Upper lobe of right lung (tissue), 1 donor: ENCODE measurements at regions not wholly inside any gene's neighbourhood (a gene's known extent, or its start where the extent isn't known, plus 50 kb on each side); places are given as distances from the start of the nearest gene placed in this dataset.
"Not testable (repeated sequence)": the region's sequence is repeated elsewhere in the genome, so short reads cannot be mapped to it uniquely, and the experiment has no call there.

Source experiments
- ATAC-seq: fragments of 200-7000 bp; cut with Tn5 transposase; one replicate; pipeline ENCODE4 v1.9.1; 2020; ENCODE audit warnings: mild to moderate bottlenecking, moderate library complexity
- DNase-seq: peaks from one replicate; pipeline ENCODE4 v3.0.0-alpha.2; 2020
- H3K27ac ChIP-seq: fragments of 200-600 bp; one replicate; pipeline ENCODE4 v1.8.0; 2022
- H3K27me3 ChIP-seq: fragments of 200-600 bp; one replicate; pipeline ENCODE4 v1.8.0; 2022; ENCODE audit warnings: mild to moderate bottlenecking
- H3K36me3 ChIP-seq: fragments of 200-600 bp; one replicate; pipeline ENCODE4 v1.8.0; 2022
- H3K4me1 ChIP-seq: fragments of 200-600 bp; one replicate; pipeline ENCODE4 v1.8.0; 2022
- H3K4me3 ChIP-seq: fragments of 200-600 bp; one replicate; pipeline ENCODE4 v1.8.0; 2022; ENCODE audit warnings: mild to moderate bottlenecking
- H3K9me3 ChIP-seq: fragments of 200-600 bp; one replicate; pipeline ENCODE4 v1.8.0; 2022
- intact Hi-C: fragments of 100-400 bp; cut with DNase I; formaldehyde crosslinking; loops from one replicate; pipeline ENCODE4 v1.11.0; 2022
- TF ChIP-seq, protein P1 (sequence below): fragments of 200-600 bp; IDR thresholded peaks from one replicate; pipeline ENCODE4 v1.8.0; 2022; ENCODE audit warnings: antibody characterized with exemption
- donor health status: DM: no; HTN: yes; CAD: no; lungs with severe emphysema.

DNA sequence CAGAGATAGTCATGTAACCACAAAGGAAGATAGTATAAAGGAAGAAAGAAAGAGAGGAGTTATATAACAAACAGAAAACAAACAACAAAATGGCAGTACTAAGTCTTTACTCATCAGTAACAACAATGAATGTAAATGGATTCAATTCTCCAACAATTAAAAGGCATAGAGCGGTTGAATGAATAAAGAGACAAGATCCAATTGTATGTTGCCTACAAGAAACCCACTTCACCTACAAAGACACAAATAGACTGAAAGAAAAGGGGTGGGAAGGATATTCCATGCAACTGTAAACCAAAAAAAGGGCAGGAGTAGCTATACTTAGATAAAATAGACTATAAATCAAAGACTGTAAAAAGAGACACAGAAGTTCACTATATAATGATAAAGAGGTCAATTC lies 157.3 kb upstream of the CREB1 start:
- intact Hi-C loops = no loop called here
- Histone ChIP-seq H3K4me3 (no peak overlapping the region), H3K36me3 (no peaks in the 10 kb centered on the region), H3K27me3 (no peaks in the 10 kb centered on the region), H3K4me1 (no peaks in the 10 kb centered on the region), H3K27ac (no peak overlapping the region), H3K9me3 (peaks cover 5% of the 10 kb centered on the region)
- TF ChIP-seq, protein P1, sequence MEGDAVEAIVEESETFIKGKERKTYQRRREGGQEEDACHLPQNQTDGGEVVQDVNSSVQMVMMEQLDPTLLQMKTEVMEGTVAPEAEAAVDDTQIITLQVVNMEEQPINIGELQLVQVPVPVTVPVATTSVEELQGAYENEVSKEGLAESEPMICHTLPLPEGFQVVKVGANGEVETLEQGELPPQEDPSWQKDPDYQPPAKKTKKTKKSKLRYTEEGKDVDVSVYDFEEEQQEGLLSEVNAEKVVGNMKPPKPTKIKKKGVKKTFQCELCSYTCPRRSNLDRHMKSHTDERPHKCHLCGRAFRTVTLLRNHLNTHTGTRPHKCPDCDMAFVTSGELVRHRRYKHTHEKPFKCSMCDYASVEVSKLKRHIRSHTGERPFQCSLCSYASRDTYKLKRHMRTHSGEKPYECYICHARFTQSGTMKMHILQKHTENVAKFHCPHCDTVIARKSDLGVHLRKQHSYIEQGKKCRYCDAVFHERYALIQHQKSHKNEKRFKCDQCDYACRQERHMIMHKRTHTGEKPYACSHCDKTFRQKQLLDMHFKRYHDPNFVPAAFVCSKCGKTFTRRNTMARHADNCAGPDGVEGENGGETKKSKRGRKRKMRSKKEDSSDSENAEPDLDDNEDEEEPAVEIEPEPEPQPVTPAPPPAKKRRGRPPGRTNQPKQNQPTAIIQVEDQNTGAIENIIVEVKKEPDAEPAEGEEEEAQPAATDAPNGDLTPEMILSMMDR = no peak
- DNase-seq (no peak), ATAC-seq (no peak)

DNA sequence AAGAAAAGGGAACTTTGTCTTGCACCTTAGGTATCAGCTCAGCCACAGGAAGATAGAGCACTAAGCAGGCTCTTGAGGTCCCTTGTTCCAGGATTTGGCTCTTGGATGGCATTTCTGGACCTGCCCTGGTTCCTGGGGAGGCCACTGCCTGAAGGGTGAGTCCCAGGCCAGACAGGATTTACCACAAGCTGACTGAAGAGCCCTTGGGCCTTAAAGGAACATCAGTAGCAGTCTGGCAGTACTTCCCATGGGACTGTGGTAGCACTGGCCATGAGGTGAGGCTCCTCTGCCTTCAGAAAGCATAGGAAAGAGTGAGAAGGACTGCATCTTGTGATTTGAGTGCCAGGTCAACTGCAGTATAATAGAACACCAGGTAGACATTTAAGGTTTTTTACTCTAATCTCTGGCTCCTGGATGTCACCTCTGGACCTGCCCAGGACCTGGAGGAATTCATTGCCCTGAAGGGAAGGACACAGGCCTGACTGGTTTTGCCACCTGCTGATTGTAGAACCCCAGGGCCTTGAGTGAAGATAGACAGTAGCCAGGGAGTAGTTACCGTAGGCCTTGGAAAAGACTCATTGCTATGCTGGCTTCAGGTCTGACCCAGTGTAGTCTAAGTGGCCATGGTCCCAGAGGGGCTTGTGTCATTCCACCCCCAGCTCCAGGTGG lies 154.4 kb upstream of the CREB1 start:
- no peaks in the 10 kb centered on the region for H3K27me3 ChIP-seq
- H3K9me3 ChIP-seq = peaks cover 5% of the 10 kb centered on the region
- intact Hi-C loops = no loop called here
- no peak overlapping the region for H3K27ac ChIP-seq
- DNase-seq = no peak
- ATAC-seq = peak; percentile 22
- H3K4me3 ChIP-seq = no peak overlapping the region
- no peaks in the 10 kb centered on the region for H3K4me1 ChIP-seq
- H3K36me3 ChIP-seq = no peaks in the 10 kb centered on the region
- TF ChIP-seq, protein P1 = no peak

DNA sequence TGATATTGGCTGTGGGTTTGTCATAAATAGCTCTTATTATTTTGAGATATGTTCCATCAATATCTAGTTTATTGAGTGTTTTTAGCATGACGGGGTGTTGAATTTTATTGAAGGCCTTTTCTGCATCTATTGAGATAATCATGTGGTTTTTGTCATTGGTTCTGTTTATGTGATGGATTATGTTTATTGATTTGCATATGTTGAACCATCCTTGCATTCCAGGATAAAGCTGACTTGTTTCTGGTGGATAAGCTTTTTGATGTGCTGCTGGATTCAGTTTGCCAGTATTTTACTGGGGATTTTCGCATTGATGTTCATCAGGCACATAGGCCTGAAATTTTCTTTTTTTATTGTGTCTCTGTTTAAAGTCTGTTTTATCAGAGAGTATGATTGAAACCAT lies 151.1 kb upstream of the CREB1 start:
- H3K4me1 ChIP-seq, intact Hi-C loops, H3K36me3 ChIP-seq, H3K27ac ChIP-seq, DNase-seq, ATAC-seq, H3K4me3 ChIP-seq, H3K27me3 ChIP-seq, H3K9me3 ChIP-seq: not testable (repeated sequence)

DNA sequence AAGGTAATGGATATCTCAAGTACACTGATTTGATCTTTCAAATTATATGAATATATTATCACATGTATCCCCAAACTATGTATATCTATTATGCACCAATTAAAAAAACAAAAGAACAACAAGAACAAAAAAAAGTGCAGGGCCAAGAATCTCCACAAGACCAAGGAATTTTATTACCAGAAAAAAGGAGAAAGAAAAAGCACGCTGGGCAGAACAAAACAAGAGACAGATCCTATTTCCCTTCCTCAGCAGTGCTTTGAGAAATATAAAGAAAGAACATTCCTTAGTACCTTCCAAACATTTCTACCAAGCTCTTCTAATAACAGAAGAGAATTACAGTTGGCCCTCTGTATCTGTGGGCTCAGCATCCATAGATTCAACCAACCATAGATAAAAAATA lies 144.7 kb upstream of the CREB1 start:
- no peak for DNase-seq
- intact Hi-C loops = no loop called here
- no peaks in the 10 kb centered on the region for H3K9me3 ChIP-seq

DNA sequence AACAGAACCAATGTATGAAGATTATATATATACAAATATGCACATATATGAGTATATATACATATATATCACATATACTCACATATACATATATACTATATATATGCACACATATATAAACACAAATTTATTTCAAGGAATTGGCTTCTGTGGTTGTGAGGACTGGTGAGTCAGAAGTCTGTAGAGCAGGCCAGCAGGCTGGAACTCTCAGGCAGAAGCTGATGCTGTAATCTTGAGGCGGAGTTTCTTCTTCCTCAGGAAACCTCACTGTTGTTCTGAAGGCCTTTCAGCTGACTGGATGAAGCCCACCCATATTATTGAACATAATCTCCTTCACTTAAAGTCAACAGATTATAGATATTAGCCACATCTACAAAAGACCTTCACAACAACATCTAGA lies 143.9 kb upstream of the CREB1 start:
- DNase-seq = no peak
- Histone ChIP-seq H3K4me3 (no peak overlapping the region), H3K4me1 (no peaks in the 10 kb centered on the region), H3K9me3 (no peaks in the 10 kb centered on the region), H3K27ac (no peak overlapping the region), H3K27me3 (no peaks in the 10 kb centered on the region), H3K36me3 (no peaks in the 10 kb centered on the region)
- intact Hi-C loops = no loop called here
- ATAC-seq = peak; percentile 21
- TF ChIP-seq, protein P1 = no peak

More for the DNA sequence above, 144.7 kb upstream of the CREB1 start:
- TF ChIP-seq, protein P1 = no peak
- H3K27ac ChIP-seq = no peak overlapping the region
- no peak for ATAC-seq
- H3K4me3 ChIP-seq = no peak overlapping the region
- H3K4me1 ChIP-seq = no peaks in the 10 kb centered on the region
- no peaks in the 10 kb centered on the region for H3K27me3 ChIP-seq
- H3K36me3 ChIP-seq = no peaks in the 10 kb centered on the region

DNA sequence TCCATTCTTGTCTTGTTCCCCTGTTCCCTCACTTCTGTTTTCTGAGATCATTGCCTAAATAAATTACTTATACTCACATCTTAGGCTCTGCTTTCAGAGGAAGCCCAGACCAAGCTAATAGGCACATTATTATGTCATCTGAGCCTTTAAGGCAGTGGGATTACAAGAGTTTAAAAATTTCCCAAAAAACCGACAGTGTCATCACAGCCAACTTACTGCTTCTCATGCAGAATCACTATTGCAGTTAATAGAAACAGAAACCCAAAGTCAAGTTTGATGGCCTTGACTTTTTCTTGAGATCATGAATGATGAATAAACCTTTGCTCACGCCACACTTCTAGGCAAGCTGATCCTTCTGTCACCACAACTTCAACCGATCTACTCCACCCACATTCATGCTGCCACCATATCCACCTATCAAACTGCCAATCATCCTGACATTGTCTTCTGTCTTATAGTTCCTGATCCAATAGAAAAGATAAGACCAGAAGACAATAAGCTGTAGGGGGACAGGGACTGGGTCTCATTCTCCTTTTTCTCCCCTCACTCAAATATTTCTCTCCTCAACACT lies 142.7 kb upstream of the CREB1 start:
- intact Hi-C loops = no loop called here
- no peak for ATAC-seq
- DNase-seq = no peak
- Histone ChIP-seq H3K27me3 (no peaks in the 10 kb centered on the region), H3K9me3 (no peaks in the 10 kb centered on the region), H3K27ac (no peak overlapping the region), H3K4me3 (no peak overlapping the region), H3K36me3 (no peaks in the 10 kb centered on the region), H3K4me1 (no peaks in the 10 kb centered on the region)
- TF ChIP-seq, protein P1 = no peak
